PC-3 (cell line): ENCODE measurements at regions not wholly inside any gene's neighbourhood (a gene's known extent, or its start where the extent isn't known, plus 50 kb on each side); places are given as distances from the start of the nearest gene placed in this dataset.

Source experiments
- ATAC-seq: fragments of 200-7000 bp; cut with Tn5 transposase; 2 replicates; pipeline ENCODE4 v1.9.1; 2020; ENCODE audit warnings: mild to moderate bottlenecking, moderate library complexity
- BruUV-seq: library from RNA; stranded (reverse); fragments of 400-500 nt; replicated peaks from 2 replicates; lab custom pipeline; 2021; lab: Mats Ljungman, UMichigan
- CTCF ChIA-PET: fragments of 300-600 bp; sonication (Branson Sonifier 250); formaldehyde crosslinking; loops from one replicate; lab custom pipeline; 2022; ENCODE audit warnings: antibody characterized with exemption; lab: Charles Lee
- POLR2A ChIA-PET: fragments of 300-600 bp; sonication (Branson Sonifier 250); formaldehyde crosslinking; loops from one replicate; lab custom pipeline; 2022; ENCODE audit warnings: antibody characterized with exemption; ENCODE audit not compliant: unreplicated experiment; lab: Charles Lee
- DNase-seq: peaks from one replicate; pipeline ENCODE4 v3.0.0-alpha.2; 2015
- H2AFZ ChIP-seq: fragments of 300-600 bp; sonication (generic); 2 replicates; pipeline ENCODE4 v1.6.0; 2016; ENCODE audit warnings: antibody characterized with exemption, low read length
- H3F3A ChIP-seq: fragments of 300-600 bp; sonication (generic); one replicate; pipeline ENCODE4 v1.6.0; 2017; ENCODE audit warnings: antibody characterized with exemption, low read length, control low read depth, mild to moderate bottlenecking; ENCODE audit not compliant: unreplicated experiment
- H3K27ac ChIP-seq: fragments of 300-600 bp; sonication (generic); 2 replicates; pipeline ENCODE4 v1.5.1; 2016; ENCODE audit warnings: mild to moderate bottlenecking, low read length
- H3K27me3 ChIP-seq: fragments of 300-600 bp; sonication (generic); 2 replicates; pipeline ENCODE4 v1.6.1; 2016; ENCODE audit warnings: low read length, mixed read lengths
- H3K36me3 ChIP-seq: fragments of 300-600 bp; sonication (generic); 2 replicates; pipeline ENCODE4 v1.6.1; 2016; ENCODE audit warnings: low read depth, mixed run types, low read length, mixed read lengths
- H3K4me1 ChIP-seq: fragments of 300-600 bp; sonication (generic); 2 replicates; pipeline ENCODE4 v1.5.1; 2016; ENCODE audit warnings: low read length; ENCODE audit not compliant: insufficient read depth
- H3K4me2 ChIP-seq: fragments of 300-600 bp; sonication (generic); 2 replicates; pipeline ENCODE4 v1.6.0; 2016; ENCODE audit warnings: low read length
- H3K4me3 ChIP-seq: fragments of 300-600 bp; sonication (generic); 2 replicates; pipeline ENCODE4 v1.5.1; 2016; ENCODE audit warnings: mild to moderate bottlenecking, low read length, mixed read lengths
- H3K79me2 ChIP-seq: fragments of 300-600 bp; sonication (generic); 2 replicates; pipeline ENCODE4 v1.6.1; 2017; ENCODE audit warnings: low read length, mixed read lengths
- H3K9ac ChIP-seq: fragments of 300-600 bp; sonication (generic); 2 replicates; pipeline ENCODE4 v1.6.0; 2016; ENCODE audit warnings: mild to moderate bottlenecking, low read length
- H3K9me2 ChIP-seq: fragments of 300-600 bp; sonication (generic); replicated peaks from 2 replicates; pipeline ENCODE4 v1.6.1; 2016; ENCODE audit warnings: mixed run types, low read length, mixed read lengths
- H3K9me3 ChIP-seq: fragments of 300-600 bp; sonication (generic); 2 replicates; pipeline ENCODE4 v1.6.1; 2016; ENCODE audit warnings: low read length, mixed read lengths
- H4K20me1 ChIP-seq: fragments of 300-600 bp; sonication (generic); 2 replicates; pipeline ENCODE4 v1.6.1; 2016; ENCODE audit warnings: low read length, mixed read lengths
- EZH2 ChIP-seq: fragments of 300-600 bp; sonication (generic); IDR thresholded peaks from one replicate; pipeline ENCODE4 v1.6.1; 2017; ENCODE audit warnings: antibody characterized with exemption, mild to moderate bottlenecking, low read length; ENCODE audit not compliant: unreplicated experiment
- EZH2phosphoT487 ChIP-seq: fragments of 300-600 bp; sonication (generic); IDR thresholded peaks from 2 replicates; pipeline ENCODE4 v1.6.1; 2018; ENCODE audit warnings: mild to moderate bottlenecking, antibody characterized with exemption, low read length, borderline replicate concordance
- intact Hi-C: fragments of 100-400 bp; cut with micrococcal nuclease; formaldehyde crosslinking; loops from 2 replicates; pipeline ENCODE4 v1.9.0; 2023
- TF ChIP-seq, protein P1 (sequence below): fragments of 300-600 bp; sonication (generic); conservative IDR thresholded peaks from 2 replicates; pipeline ENCODE4 v1.5.1; 2017; ENCODE audit warnings: antibody characterized with exemption, low read depth, mild to moderate bottlenecking, low read length

- no peaks in the 10 kb centered on the region for H3K9me2 ChIP-seq
- no peaks in the 10 kb centered on the region for H3K79me2 ChIP-seq
- H3K27ac ChIP-seq: no peak overlapping the region
- no peaks in the 10 kb centered on the region for H3K27me3 ChIP-seq
- TF ChIP-seq, protein P1, sequence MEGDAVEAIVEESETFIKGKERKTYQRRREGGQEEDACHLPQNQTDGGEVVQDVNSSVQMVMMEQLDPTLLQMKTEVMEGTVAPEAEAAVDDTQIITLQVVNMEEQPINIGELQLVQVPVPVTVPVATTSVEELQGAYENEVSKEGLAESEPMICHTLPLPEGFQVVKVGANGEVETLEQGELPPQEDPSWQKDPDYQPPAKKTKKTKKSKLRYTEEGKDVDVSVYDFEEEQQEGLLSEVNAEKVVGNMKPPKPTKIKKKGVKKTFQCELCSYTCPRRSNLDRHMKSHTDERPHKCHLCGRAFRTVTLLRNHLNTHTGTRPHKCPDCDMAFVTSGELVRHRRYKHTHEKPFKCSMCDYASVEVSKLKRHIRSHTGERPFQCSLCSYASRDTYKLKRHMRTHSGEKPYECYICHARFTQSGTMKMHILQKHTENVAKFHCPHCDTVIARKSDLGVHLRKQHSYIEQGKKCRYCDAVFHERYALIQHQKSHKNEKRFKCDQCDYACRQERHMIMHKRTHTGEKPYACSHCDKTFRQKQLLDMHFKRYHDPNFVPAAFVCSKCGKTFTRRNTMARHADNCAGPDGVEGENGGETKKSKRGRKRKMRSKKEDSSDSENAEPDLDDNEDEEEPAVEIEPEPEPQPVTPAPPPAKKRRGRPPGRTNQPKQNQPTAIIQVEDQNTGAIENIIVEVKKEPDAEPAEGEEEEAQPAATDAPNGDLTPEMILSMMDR: no peak
- TF ChIP-seq EZH2phosphoT487 (no peak), EZH2 (no peak)
- no peaks in the 10 kb centered on the region for H3K4me1 ChIP-seq
- H4K20me1 ChIP-seq: no peaks in the 10 kb centered on the region
- H3K36me3 ChIP-seq: no peaks in the 10 kb centered on the region
- H3K9me3 ChIP-seq: no peaks in the 10 kb centered on the region
- no TSS peak for BruUV-seq
- no peak overlapping the region for H3K4me2 ChIP-seq
- ChIA-PET CTCF (no interaction called here), POLR2A (no interaction called here)
- no peak overlapping the region for H3K9ac ChIP-seq
- ATAC-seq (no peak), DNase-seq (no peak)
- H3K4me3 ChIP-seq: no peak overlapping the region
- intact Hi-C loops: no loop called here
- H2AFZ ChIP-seq: no peak overlapping the region
- no peaks in the 10 kb centered on the region for H3F3A ChIP-seq
Observed at GRCh38 chr4:129453524-129454200, 357.7 kb downstream of the C4orf33 start.

DNA sequence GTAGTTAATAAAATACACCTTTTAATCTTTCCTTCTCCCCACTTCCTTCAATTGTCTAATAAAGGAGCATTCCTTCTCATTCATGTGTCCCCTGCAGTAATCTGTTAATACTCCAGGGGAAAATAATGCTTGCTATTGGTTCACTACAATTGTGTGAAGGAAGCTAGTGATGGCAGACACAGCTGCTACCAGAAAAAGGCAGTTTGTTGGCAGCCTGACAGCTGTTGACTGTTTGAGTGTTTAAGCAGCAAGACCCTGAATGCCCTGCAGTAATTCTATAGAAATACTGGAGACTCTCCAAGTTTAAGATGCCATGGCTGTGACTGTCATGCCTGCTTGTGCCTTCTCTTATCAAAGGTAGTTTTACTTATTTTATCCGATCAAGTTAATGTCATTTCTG lies 359.5 kb downstream of the C4orf33 start:
- no peaks in the 10 kb centered on the region for H3K79me2 ChIP-seq
- H3K9ac ChIP-seq: no peak overlapping the region
- H3K36me3 ChIP-seq: no peaks in the 10 kb centered on the region
- no peaks in the 10 kb centered on the region for H3F3A ChIP-seq
- H3K4me3 ChIP-seq: no peak overlapping the region
- BruUV-seq: no TSS peak
- no peak overlapping the region for H3K4me2 ChIP-seq
- H3K4me1 ChIP-seq: no peaks in the 10 kb centered on the region
- no peak overlapping the region for H2AFZ ChIP-seq
- no peaks in the 10 kb centered on the region for H3K9me2 ChIP-seq
- no peak for DNase-seq
- TF ChIP-seq, protein P1: no peak
- TF ChIP-seq EZH2 (no peak), EZH2phosphoT487 (no peak)
- H3K9me3 ChIP-seq: no peaks in the 10 kb centered on the region
- no peak overlapping the region for H3K27ac ChIP-seq
- ChIA-PET CTCF (no interaction called here), POLR2A (interaction anchor here (0.7 kb wide), 1 partner anchor 616 kb away, joined by 3 read pairs; no protein-coding TSS in a partner anchor)
- intact Hi-C loops: no loop called here
- H4K20me1 ChIP-seq: no peaks in the 10 kb centered on the region
- H3K27me3 ChIP-seq: no peaks in the 10 kb centered on the region
- no peak for ATAC-seq

GRCh38 chr4:129468624-129469023 lies 372.7 kb downstream of the C4orf33 start:
- DNase-seq (no peak), ATAC-seq (no peak)
- H3F3A ChIP-seq: no peaks in the 10 kb centered on the region
- H4K20me1 ChIP-seq: no peaks in the 10 kb centered on the region
- H2AFZ ChIP-seq: no peak overlapping the region
- no peak overlapping the region for H3K4me3 ChIP-seq
- H3K4me1 ChIP-seq: no peaks in the 10 kb centered on the region
- H3K79me2 ChIP-seq: no peaks in the 10 kb centered on the region
- TF ChIP-seq, protein P1: no peak
- no peak for TF ChIP-seq EZH2
- no peak for TF ChIP-seq EZH2phosphoT487
- no peaks in the 10 kb centered on the region for H3K9me2 ChIP-seq
- H3K36me3 ChIP-seq: no peaks in the 10 kb centered on the region
- intact Hi-C loops: no loop called here
- BruUV-seq: no TSS peak
- ChIA-PET CTCF (no interaction called here), POLR2A (no interaction called here)
- H3K9me3 ChIP-seq: no peaks in the 10 kb centered on the region
- no peaks in the 10 kb centered on the region for H3K27me3 ChIP-seq
- no peak overlapping the region for H3K27ac ChIP-seq
- H3K9ac ChIP-seq: no peak overlapping the region
- H3K4me2 ChIP-seq: no peak overlapping the region
